ENCODE measurements at regions not wholly inside any gene's neighbourhood (a gene's known extent, or its start where the extent isn't known, plus 50 kb on each side); places are given as distances from the start of the nearest gene placed in this dataset.
"Not testable (repeated sequence)": the region's sequence is repeated elsewhere in the genome, so short reads cannot be mapped to it uniquely, and the experiment has no call there.

GRCh38 chr16:17984810-17985209, 351.7 kb downstream of the NPIPA8 start:
- no peak for DNase-seq (ENCODE audit: low spot score)

GRCh38 chr16:17983847-17984639, 352.5 kb downstream of the NPIPA8 start:
- no peak for DNase-seq (ENCODE audit: low spot score)

- no peak for DNase-seq (ENCODE audit: low spot score)
These were observed 353.4 kb downstream of the NPIPA8 start for GRCh38 chr16:17983114-17983513.

- no peak for DNase-seq (ENCODE audit: low spot score)
These were observed 359.3 kb downstream of the NPIPA8 start for GRCh38 chr16:17977260-17977659.

GRCh38 chr16:17972460-17972943, 364.0 kb downstream of the NPIPA8 start:
- no peak for DNase-seq (ENCODE audit: low spot score)

- no peak for DNase-seq (ENCODE audit: low spot score)
These were observed 365.7 kb downstream of the NPIPA8 start for GRCh38 chr16:17970816-17971331.

- no peak for DNase-seq (ENCODE audit: low spot score)
These were observed 366.3 kb downstream of the NPIPA8 start for GRCh38 chr16:17970157-17970765.

GRCh38 chr16:17965133-17965900, 371.2 kb downstream of the NPIPA8 start:
- DNase-seq (ENCODE audit: low spot score): no peak

GRCh38 chr16:17964196-17964595, 372.3 kb downstream of the NPIPA8 start:
- no peak for DNase-seq (ENCODE audit: low spot score)

- no peak for DNase-seq (ENCODE audit: low spot score)
These were observed 373.2 kb downstream of the NPIPA8 start for GRCh38 chr16:17963185-17963836.

- DNase-seq (ENCODE audit: low spot score): no peak
These were observed 373.8 kb downstream of the NPIPA8 start for GRCh38 chr16:17962726-17963125.

GRCh38 chr16:17961822-17962221, 374.7 kb downstream of the NPIPA8 start:
- not testable (repeated sequence) for DNase-seq (ENCODE audit: low spot score)

- DNase-seq (ENCODE audit: low spot score): no peak
These were observed 385.2 kb downstream of the NPIPA8 start for GRCh38 chr16:17951378-17951777.

- DNase-seq (ENCODE audit: low spot score): no peak
These were observed 386.6 kb downstream of the NPIPA8 start for GRCh38 chr16:17949982-17950250.

- no peak for DNase-seq (ENCODE audit: low spot score)
These were observed 387.2 kb downstream of the NPIPA8 start for GRCh38 chr16:17949141-17949981.

GRCh38 chr16:17947637-17948036, 388.9 kb downstream of the NPIPA8 start:
- DNase-seq (ENCODE audit: low spot score): no peak

GRCh38 chr16:17947165-17947564, 389.4 kb downstream of the NPIPA8 start:
- DNase-seq (ENCODE audit: low spot score): no peak

- DNase-seq (ENCODE audit: low spot score): no peak
These were observed 391.4 kb downstream of the NPIPA8 start for GRCh38 chr16:17945080-17945601.

- no peak for DNase-seq (ENCODE audit: low spot score)
These were observed 392.2 kb downstream of the NPIPA8 start for GRCh38 chr16:17944345-17944744.

GRCh38 chr16:17942067-17942466, 394.5 kb downstream of the NPIPA8 start:
- DNase-seq (ENCODE audit: low spot score): no peak

All from LoVo (cell line).